ENCODE measurements at regions not wholly inside any gene's neighbourhood (a gene's known extent, or its start where the extent isn't known, plus 50 kb on each side); places are given as distances from the start of the nearest gene placed in this dataset.

DNA sequence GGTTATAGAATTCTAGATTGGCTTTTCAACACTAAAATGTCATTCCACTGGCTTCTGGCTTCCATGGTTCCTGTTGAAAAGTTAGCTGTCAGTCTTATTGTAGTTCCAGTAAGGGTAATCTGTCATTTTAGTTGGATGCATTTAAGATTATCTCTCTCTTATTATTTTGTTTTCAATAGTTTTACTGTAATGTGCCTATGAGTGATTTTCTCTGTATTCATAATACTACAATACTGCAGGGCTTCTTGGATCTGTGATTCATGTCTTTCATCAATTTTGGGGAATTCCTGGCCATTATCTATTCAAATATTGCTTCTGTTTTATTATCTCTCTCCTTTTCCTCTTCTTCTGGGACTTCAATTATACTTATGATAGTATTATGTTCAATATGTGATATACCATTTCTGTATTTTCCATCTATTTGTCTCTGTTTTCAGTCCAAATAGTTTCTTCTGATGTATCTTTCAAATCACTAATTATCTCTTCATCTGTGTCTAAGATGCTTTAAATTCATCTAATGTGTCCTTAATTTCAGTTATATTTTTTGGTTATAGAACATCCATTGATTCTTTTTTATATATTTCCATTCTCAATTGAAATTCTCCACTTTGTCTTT, 101.5 kb downstream of the KCTD15 start:
- Histone ChIP-seq H3K36me3 (ENCODE audit: control insufficient read depth in 2 of 2, insufficient read depth in 2 of 2, low read length in 2 of 2) (no peaks in the 10 kb centered on the region), H3K4me3 (ENCODE audit: low read length in 2 of 2) (no peak overlapping the region), H3K27me3 (ENCODE audit: control insufficient read depth in 2 of 2, insufficient read depth in 2 of 2, low read length in 2 of 2) (no peaks in the 10 kb centered on the region), H3K9ac (ENCODE audit: low read depth in 1 of 2, low read length in 2 of 2) (no peak overlapping the region), H3K4me1 (ENCODE audit: control insufficient read depth in 2 of 2, insufficient read depth in 2 of 2, low read length in 2 of 2) (no peaks in the 10 kb centered on the region), H3K9me3 (ENCODE audit: control insufficient read depth in 2 of 2, low read length in 2 of 2) (peaks cover 0 to 2% of the 10 kb centered on the region in 2 donors), H3K27ac (ENCODE audit: low read depth in 2 of 2, low read length in 2 of 2) (no peak overlapping the region)

DNA sequence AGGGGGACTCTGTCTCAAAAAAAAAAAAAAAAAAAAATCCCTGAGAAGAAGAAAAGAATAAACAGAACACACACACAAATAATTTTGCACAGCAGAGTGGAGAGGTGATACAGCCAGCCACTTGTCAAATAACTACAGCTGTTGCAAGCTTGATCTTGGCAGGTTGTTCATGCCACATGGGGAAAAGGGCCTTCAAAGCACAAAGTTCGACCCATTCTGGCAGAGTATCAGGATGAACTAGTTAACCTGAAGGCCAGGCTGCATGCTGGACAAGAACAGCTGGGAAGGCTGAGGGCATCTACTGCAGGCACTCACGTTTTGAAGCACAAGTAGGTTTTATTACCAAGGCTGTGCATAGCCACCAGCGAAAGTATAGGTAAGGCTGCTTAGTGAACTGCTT, 104.1 kb downstream of the KCTD15 start:
- Histone ChIP-seq H3K27me3 (ENCODE audit: control insufficient read depth in 2 of 2, insufficient read depth in 2 of 2, low read length in 2 of 2) (no peaks in the 10 kb centered on the region), H3K4me3 (ENCODE audit: low read length in 2 of 2) (no peak overlapping the region), H3K4me1 (ENCODE audit: control insufficient read depth in 2 of 2, insufficient read depth in 2 of 2, low read length in 2 of 2) (peaks cover 5 to 6% of the 10 kb centered on the region in 2 donors), H3K9me3 (ENCODE audit: control insufficient read depth in 2 of 2, low read length in 2 of 2) (peaks cover 0 to 2% of the 10 kb centered on the region in 2 donors), H3K36me3 (ENCODE audit: control insufficient read depth in 2 of 2, insufficient read depth in 2 of 2, low read length in 2 of 2) (no peaks in the 10 kb centered on the region), H3K9ac (ENCODE audit: low read depth in 1 of 2, low read length in 2 of 2) (no peak overlapping the region), H3K27ac (ENCODE audit: low read depth in 2 of 2, low read length in 2 of 2) (no peak overlapping the region)

DNA sequence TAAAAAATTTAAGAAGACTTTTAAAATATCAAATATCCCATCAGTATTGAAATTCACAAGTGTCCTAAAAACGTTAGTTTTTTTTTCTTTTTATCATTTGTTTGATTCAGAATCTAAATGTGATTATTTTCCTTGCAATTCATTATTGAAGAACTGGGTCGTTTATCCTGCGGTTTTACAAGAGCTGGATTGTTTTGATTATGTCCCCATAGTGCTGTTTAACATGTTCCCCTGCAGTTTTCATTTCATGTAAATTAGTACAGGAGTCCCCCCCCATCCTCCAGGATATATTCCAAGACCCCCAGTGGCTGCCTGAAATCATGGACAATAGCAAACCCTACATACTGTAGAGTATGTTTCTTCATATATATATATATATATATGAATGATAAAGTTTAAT, 105.7 kb downstream of the KCTD15 start:
- H3K27ac ChIP-seq (ENCODE audit: low read depth in 2 of 2, low read length in 2 of 2) = no peak overlapping the region
- peaks cover 0 to 2% of the 10 kb centered on the region in 2 donors for H3K9me3 ChIP-seq (ENCODE audit: control insufficient read depth in 2 of 2, low read length in 2 of 2)
- H3K27me3 ChIP-seq (ENCODE audit: control insufficient read depth in 2 of 2, insufficient read depth in 2 of 2, low read length in 2 of 2) = no peaks in the 10 kb centered on the region
- no peak overlapping the region for H3K4me3 ChIP-seq (ENCODE audit: low read length in 2 of 2)
- H3K36me3 ChIP-seq (ENCODE audit: control insufficient read depth in 2 of 2, insufficient read depth in 2 of 2, low read length in 2 of 2) = no peaks in the 10 kb centered on the region
- peaks cover 6 to 8% of the 10 kb centered on the region in 2 donors for H3K4me1 ChIP-seq (ENCODE audit: control insufficient read depth in 2 of 2, insufficient read depth in 2 of 2, low read length in 2 of 2)
- no peak overlapping the region for H3K9ac ChIP-seq (ENCODE audit: low read depth in 1 of 2, low read length in 2 of 2)

DNA sequence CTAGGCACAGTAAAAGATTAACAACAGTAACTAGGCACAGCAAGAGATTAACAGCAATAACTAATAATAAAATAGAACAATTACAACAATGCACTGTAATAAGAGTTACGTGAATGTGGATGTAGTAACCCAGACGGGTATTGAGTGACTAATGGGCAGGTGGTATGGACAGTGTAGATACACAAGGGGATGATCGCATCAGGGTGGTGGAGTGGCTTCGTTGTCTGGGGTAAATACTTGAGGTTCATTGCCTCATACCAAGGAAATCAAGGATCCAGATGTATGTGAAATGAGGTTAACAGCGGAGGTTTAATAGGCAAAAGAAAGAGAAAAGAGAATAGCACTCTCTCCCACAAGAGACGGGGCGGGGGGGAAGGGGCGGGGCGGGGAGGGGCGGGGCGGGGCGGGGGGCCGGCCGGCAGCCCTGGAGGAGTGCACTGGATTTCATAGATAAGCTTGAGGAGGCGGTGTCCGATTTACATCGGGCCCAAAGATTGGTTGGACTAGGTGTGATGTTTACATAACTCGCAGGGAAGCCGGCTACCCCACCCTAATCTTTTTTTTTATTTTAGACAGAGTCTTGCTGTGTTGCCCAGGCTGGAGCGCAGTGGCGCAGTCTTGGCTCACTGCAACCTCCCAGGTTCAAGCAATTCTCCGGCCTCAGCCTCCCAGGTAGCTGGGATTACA, 106.3 kb downstream of the KCTD15 start:
- no peaks in the 10 kb centered on the region for H3K27me3 ChIP-seq (ENCODE audit: control insufficient read depth in 2 of 2, insufficient read depth in 2 of 2, low read length in 2 of 2)
- no peak overlapping the region for H3K27ac ChIP-seq (ENCODE audit: low read depth in 2 of 2, low read length in 2 of 2)
- H3K4me3 ChIP-seq (ENCODE audit: low read length in 2 of 2) = no peak overlapping the region
- H3K9ac ChIP-seq (ENCODE audit: low read depth in 1 of 2, low read length in 2 of 2) = no peak overlapping the region
- peaks cover 6 to 8% of the 10 kb centered on the region in 2 donors for H3K4me1 ChIP-seq (ENCODE audit: control insufficient read depth in 2 of 2, insufficient read depth in 2 of 2, low read length in 2 of 2)
- H3K9me3 ChIP-seq (ENCODE audit: control insufficient read depth in 2 of 2, low read length in 2 of 2) = peaks cover 0 to 2% of the 10 kb centered on the region in 2 donors
- H3K36me3 ChIP-seq (ENCODE audit: control insufficient read depth in 2 of 2, insufficient read depth in 2 of 2, low read length in 2 of 2) = no peaks in the 10 kb centered on the region

DNA sequence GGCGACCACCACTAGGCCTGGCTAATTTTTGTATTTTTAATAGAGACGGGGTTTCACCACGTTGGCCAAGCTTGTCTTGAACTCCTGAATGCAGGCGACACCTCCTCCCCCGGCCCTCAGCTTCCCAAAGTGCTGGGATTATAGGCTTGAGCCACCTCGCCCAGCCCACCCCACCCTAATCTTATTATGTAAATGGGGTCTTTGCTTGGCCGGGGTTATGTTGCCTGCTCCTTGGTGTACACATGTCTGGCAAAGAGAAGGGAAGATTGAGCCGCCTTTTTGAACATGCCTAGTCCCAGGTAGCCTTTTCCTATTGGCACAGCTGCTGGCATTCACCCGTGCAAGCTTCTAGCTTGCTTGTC, 106.8 kb downstream of the KCTD15 start:
- no peak overlapping the region for H3K27ac ChIP-seq (ENCODE audit: low read depth in 2 of 2, low read length in 2 of 2)
- H3K36me3 ChIP-seq (ENCODE audit: control insufficient read depth in 2 of 2, insufficient read depth in 2 of 2, low read length in 2 of 2) = no peaks in the 10 kb centered on the region
- no peak overlapping the region for H3K4me3 ChIP-seq (ENCODE audit: low read length in 2 of 2)
- H3K9ac ChIP-seq (ENCODE audit: low read depth in 1 of 2, low read length in 2 of 2) = no peak overlapping the region
- no peaks in the 10 kb centered on the region for H3K9me3 ChIP-seq (ENCODE audit: control insufficient read depth in 2 of 2, low read length in 2 of 2)
- H3K4me1 ChIP-seq (ENCODE audit: control insufficient read depth in 2 of 2, insufficient read depth in 2 of 2, low read length in 2 of 2) = peaks cover 6 to 8% of the 10 kb centered on the region in 2 donors
- H3K27me3 ChIP-seq (ENCODE audit: control insufficient read depth in 2 of 2, insufficient read depth in 2 of 2, low read length in 2 of 2) = no peaks in the 10 kb centered on the region

DNA sequence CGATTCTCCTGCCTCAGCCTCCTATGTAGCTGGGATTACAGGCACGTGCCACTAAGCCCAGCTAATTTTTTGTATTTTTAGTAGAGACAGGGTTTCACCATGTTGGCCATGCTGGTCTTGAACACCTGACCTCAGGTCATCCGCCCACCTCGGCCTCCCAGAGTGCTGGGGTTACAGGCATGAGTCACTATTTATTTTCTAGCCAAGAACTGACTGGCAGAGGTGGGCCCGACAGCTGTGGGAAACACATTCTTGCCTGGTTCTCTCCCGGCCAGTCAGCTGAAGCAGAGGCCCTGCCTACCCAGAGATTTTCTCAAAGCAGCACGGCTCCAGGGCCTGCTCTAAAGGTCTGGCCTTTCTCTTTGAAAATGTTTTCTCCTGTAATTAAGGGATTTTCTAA, 108.0 kb downstream of the KCTD15 start:
- peaks cover 6 to 8% of the 10 kb centered on the region in 2 donors for H3K4me1 ChIP-seq (ENCODE audit: control insufficient read depth in 2 of 2, insufficient read depth in 2 of 2, low read length in 2 of 2)
- peaks cover 0 to 3% of the 10 kb centered on the region in 2 donors for H3K27me3 ChIP-seq (ENCODE audit: control insufficient read depth in 2 of 2, insufficient read depth in 2 of 2, low read length in 2 of 2)
- H3K9ac ChIP-seq (ENCODE audit: low read depth in 1 of 2, low read length in 2 of 2) = no peak overlapping the region
- no peak overlapping the region for H3K4me3 ChIP-seq (ENCODE audit: low read length in 2 of 2)
- H3K27ac ChIP-seq (ENCODE audit: low read depth in 2 of 2, low read length in 2 of 2) = no peak overlapping the region
- no peaks in the 10 kb centered on the region for H3K36me3 ChIP-seq (ENCODE audit: control insufficient read depth in 2 of 2, insufficient read depth in 2 of 2, low read length in 2 of 2)
- H3K9me3 ChIP-seq (ENCODE audit: control insufficient read depth in 2 of 2, low read length in 2 of 2) = no peaks in the 10 kb centered on the region

DNA sequence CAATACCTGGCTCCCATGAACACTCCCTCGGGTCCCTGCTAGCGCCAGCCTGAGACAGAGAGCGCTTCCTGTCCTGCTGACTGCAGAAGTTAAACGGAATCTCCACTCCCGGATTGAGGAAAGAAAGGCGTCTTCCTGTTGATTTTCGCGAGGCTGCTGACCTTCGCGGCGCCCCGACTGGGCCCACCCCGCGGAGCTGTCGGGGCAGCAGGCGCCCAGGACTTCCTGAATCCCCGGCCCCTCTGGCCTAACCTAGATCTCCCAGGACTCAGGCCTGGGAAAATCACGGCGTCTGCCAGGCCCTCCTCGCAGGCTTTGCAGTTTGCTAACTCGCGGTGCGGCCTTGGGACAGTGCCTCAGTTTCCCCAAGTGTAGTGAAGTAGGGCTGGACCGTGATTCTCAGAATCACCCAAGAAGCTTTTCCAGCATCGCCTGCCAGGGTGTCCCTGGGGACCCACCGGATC, 108.8 kb downstream of the KCTD15 start:
- H3K4me3 ChIP-seq (ENCODE audit: low read length in 2 of 2) = peak overlapping the region; percentile 74
- peak overlapping the region; percentile 78 to 88 for H3K9ac ChIP-seq (ENCODE audit: low read depth in 1 of 2, low read length in 2 of 2)
- H3K36me3 ChIP-seq (ENCODE audit: control insufficient read depth in 2 of 2, insufficient read depth in 2 of 2, low read length in 2 of 2) = no peaks in the 10 kb centered on the region
- H3K27me3 ChIP-seq (ENCODE audit: control insufficient read depth in 2 of 2, insufficient read depth in 2 of 2, low read length in 2 of 2) = peaks cover 0 to 3% of the 10 kb centered on the region in 2 donors
- peak overlapping the region; percentile 76 to 81 for H3K27ac ChIP-seq (ENCODE audit: low read depth in 2 of 2, low read length in 2 of 2)
- peaks cover 6 to 8% of the 10 kb centered on the region in 2 donors for H3K4me1 ChIP-seq (ENCODE audit: control insufficient read depth in 2 of 2, insufficient read depth in 2 of 2, low read length in 2 of 2)
- H3K9me3 ChIP-seq (ENCODE audit: control insufficient read depth in 2 of 2, low read length in 2 of 2) = no peaks in the 10 kb centered on the region

DNA sequence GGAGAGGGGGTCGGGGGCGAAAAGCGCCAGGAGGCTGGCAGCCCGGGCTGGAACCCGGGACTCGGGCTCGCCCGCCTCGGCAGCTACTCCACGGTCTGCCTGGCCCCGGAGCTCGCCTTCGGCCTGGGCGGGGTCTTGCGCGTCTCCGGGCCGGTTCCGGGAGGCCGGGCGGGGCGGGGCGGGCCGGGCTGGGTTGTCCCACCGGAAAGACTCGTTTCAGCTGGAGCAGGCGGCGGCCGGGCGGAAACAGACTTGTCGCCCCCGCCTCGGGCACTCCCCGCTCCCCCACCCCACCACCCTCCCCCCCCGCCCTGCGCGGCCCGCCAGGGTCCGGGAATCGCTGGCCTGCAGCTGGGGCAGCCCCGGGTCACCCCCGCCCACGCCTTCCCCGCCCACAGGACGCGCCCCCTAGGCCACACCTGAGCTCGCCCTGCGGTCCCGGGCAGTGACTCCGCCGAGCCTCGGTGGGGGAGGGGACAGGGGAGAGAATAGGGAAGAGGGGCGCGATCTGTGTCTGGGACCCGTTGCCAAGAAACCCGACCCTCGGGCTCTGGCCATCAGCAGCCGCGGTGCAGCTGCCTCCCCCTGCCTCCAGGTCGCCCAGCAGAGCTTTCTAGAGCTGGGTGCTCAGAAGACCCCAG, 109.4 kb downstream of the KCTD15 start:
- peak overlapping the region; percentile 74 for H3K4me3 ChIP-seq (ENCODE audit: low read length in 2 of 2)
- H3K9me3 ChIP-seq (ENCODE audit: control insufficient read depth in 2 of 2, low read length in 2 of 2) = no peaks in the 10 kb centered on the region
- H3K27me3 ChIP-seq (ENCODE audit: control insufficient read depth in 2 of 2, insufficient read depth in 2 of 2, low read length in 2 of 2) = peaks cover 0 to 3% of the 10 kb centered on the region in 2 donors
- peaks cover 6 to 8% of the 10 kb centered on the region in 2 donors for H3K4me1 ChIP-seq (ENCODE audit: control insufficient read depth in 2 of 2, insufficient read depth in 2 of 2, low read length in 2 of 2)
- H3K9ac ChIP-seq (ENCODE audit: low read depth in 1 of 2, low read length in 2 of 2) = peak overlapping the region; percentile 78 to 88
- no peaks in the 10 kb centered on the region for H3K36me3 ChIP-seq (ENCODE audit: control insufficient read depth in 2 of 2, insufficient read depth in 2 of 2, low read length in 2 of 2)
- H3K27ac ChIP-seq (ENCODE audit: low read depth in 2 of 2, low read length in 2 of 2) = peak overlapping the region; percentile 76 to 81

DNA sequence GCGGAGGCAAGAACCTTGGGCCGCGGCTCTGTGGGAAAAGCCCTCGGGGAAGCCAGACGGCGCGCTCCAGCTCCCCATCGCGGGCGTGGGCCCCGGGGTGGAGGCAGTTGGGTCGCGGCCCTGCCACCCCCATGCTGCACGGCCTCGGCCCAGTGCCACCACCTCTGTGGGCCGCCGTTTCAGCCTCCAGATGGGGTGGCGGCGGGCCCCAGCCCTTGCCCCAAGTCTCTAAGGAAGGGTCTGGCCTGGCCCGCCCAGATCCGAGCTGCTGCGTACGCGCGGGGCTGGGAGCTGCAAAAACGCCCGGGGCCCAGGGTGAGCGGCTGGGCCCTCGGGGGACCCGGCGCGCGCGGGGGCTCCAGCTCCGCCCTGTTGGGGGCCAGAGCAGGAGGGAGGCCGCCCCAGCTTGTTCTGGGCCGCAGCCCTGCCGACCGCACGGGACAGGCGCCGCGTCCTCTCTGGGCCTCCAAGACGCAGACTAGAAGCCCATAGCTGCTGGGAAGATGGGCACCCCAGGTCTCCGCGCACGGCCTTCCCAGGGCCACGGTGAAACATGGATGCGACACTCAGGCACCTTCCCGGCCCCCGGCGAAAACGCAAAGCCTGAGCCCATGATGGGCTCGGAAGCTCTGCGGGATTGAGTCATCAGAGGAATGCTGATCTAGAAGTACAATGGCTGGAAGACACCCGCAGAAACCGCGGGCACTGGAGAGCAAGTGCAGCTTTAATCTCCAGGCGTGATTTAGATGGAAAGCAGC, 110.1 kb downstream of the KCTD15 start:
- H3K4me3 ChIP-seq (ENCODE audit: low read length in 2 of 2) = peak overlapping the region in 1 of 2 donors; percentile 74

More for the DNA sequence above, 110.1 kb downstream of the KCTD15 start:
- Histone ChIP-seq H3K27ac (ENCODE audit: low read depth in 2 of 2, low read length in 2 of 2) (peak overlapping the region; percentile 29 to 38), H3K36me3 (ENCODE audit: control insufficient read depth in 2 of 2, insufficient read depth in 2 of 2, low read length in 2 of 2) (no peaks in the 10 kb centered on the region), H3K9ac (ENCODE audit: low read depth in 1 of 2, low read length in 2 of 2) (peak overlapping the region in 1 of 2 donors; percentile 51), H3K27me3 (ENCODE audit: control insufficient read depth in 2 of 2, insufficient read depth in 2 of 2, low read length in 2 of 2) (peaks cover 0 to 3% of the 10 kb centered on the region in 2 donors), H3K4me1 (ENCODE audit: control insufficient read depth in 2 of 2, insufficient read depth in 2 of 2, low read length in 2 of 2) (peaks cover 6 to 8% of the 10 kb centered on the region in 2 donors), H3K9me3 (ENCODE audit: control insufficient read depth in 2 of 2, low read length in 2 of 2) (no peaks in the 10 kb centered on the region)
